IMR-90 (cell line): ENCODE measurements at regions not wholly inside any gene's neighbourhood (a gene's known extent, or its start where the extent isn't known, plus 50 kb on each side); places are given as distances from the start of the nearest gene placed in this dataset.

Source experiments
- ATAC-seq: fragments of 200-7000 bp; cut with Tn5 transposase; 2 replicates; pipeline ENCODE4 v1.9.1; 2020; ENCODE audit warnings: low read depth, mild to moderate bottlenecking, moderate library complexity
- BruUV-seq: library from RNA; stranded (reverse); fragments of 400-500 nt; replicated peaks from 2 replicates; lab custom pipeline; 2021; lab: Mats Ljungman, UMichigan
- CTCF ChIA-PET: fragments of 300-600 bp; formaldehyde crosslinking; extraction: SDS; loops from one replicate; lab custom pipeline; 2021; ENCODE audit warnings: antibody characterized with exemption; lab: Yijun Ruan, JAX
- POLR2A ChIA-PET: fragments of 300-600 bp; sonication (Branson Sonifier 250); formaldehyde crosslinking; loops from one replicate; lab custom pipeline; 2022; ENCODE audit warnings: antibody characterized with exemption; ENCODE audit not compliant: unreplicated experiment; lab: Charles Lee
- DNase-seq: peaks from one replicate; pipeline ENCODE4 v3.0.0; 2013
- H2AFZ ChIP-seq: replicated peaks from 2 replicates; pipeline ENCODE3; 2013; ENCODE audit warnings: low read length, mild to moderate bottlenecking; ENCODE audit not compliant: poor library complexity
- H2AK5ac ChIP-seq: 2 replicates; pipeline ENCODE4 v1.6.1; 2013; ENCODE audit warnings: low read depth, low read length, inconsistent platforms
- H2AK9ac ChIP-seq: replicated peaks from 2 replicates; pipeline ENCODE3; 2013; ENCODE audit warnings: mild to moderate bottlenecking, low read depth, low read length, moderate library complexity; ENCODE audit not compliant: poor library complexity
- H2BK120ac ChIP-seq: 2 replicates; pipeline ENCODE4 v1.6.1; 2013; ENCODE audit warnings: low read depth, low read length, inconsistent platforms
- H2BK15ac ChIP-seq: 3 replicates; pipeline ENCODE4 v1.6.1; 2013; ENCODE audit warnings: low read depth, low read length, inconsistent platforms
- H2BK20ac ChIP-seq: 2 replicates; pipeline ENCODE4 v1.6.1; 2013; ENCODE audit warnings: low read depth, mild to moderate bottlenecking, inconsistent platforms, low read length, moderate library complexity
- H2BK5ac ChIP-seq: 2 replicates; pipeline ENCODE4 v1.6.1; 2013; ENCODE audit warnings: mild to moderate bottlenecking, low read depth, low read length, inconsistent platforms; ENCODE audit not compliant: poor library complexity, severe bottlenecking
- H3K14ac ChIP-seq: replicated peaks from 2 replicates; pipeline ENCODE4 v1.6.1; 2013; ENCODE audit warnings: low read depth, low read length, inconsistent platforms
- H3K18ac ChIP-seq: 2 replicates; pipeline ENCODE4 v1.6.1; 2013; ENCODE audit warnings: low read depth, low read length, control low read depth
- H3K23ac ChIP-seq: 2 replicates; pipeline ENCODE4 v1.6.1; 2013; ENCODE audit warnings: low read depth, low read length, inconsistent platforms
- H3K27ac ChIP-seq: 2 replicates; pipeline ENCODE4 v1.5.1; 2013; ENCODE audit warnings: mild to moderate bottlenecking, control low read depth, low read length; ENCODE audit not compliant: insufficient read depth
- H3K27me3 ChIP-seq: 2 replicates; pipeline ENCODE4 v1.6.1; 2013; ENCODE audit warnings: low read length; ENCODE audit not compliant: control insufficient read depth, insufficient read depth
- H3K36me3 ChIP-seq: 2 replicates; pipeline ENCODE4 v1.6.1; 2013; ENCODE audit warnings: low read length, mixed read lengths; ENCODE audit not compliant: control insufficient read depth, insufficient read depth
- H3K4ac ChIP-seq: 2 replicates; pipeline ENCODE4 v1.6.1; 2013; ENCODE audit warnings: low read depth, low read length, inconsistent platforms
- H3K4me1 ChIP-seq: 2 replicates; pipeline ENCODE4 v1.6.1; 2013; ENCODE audit warnings: low read length, mixed read lengths; ENCODE audit not compliant: control insufficient read depth, insufficient read depth
- H3K4me2 ChIP-seq: 2 replicates; pipeline ENCODE4 v1.6.1; 2013; ENCODE audit warnings: low read depth, mild to moderate bottlenecking, control low read depth, low read length, moderate library complexity
- H3K4me3 ChIP-seq: 2 replicates; pipeline ENCODE4 v1.5.1; 2013; ENCODE audit warnings: low read depth, mild to moderate bottlenecking, control low read depth, low read length, moderate library complexity; ENCODE audit not compliant: insufficient read depth
- H3K56ac ChIP-seq: 2 replicates; pipeline ENCODE4 v1.6.1; 2013; ENCODE audit warnings: low read length, inconsistent platforms; ENCODE audit not compliant: insufficient read depth; ENCODE audit errors: extremely low read depth
- H3K79me1 ChIP-seq, 2 experiments: 2 replicates each; pipeline ENCODE4 v1.6.1; 2013; ENCODE audit warnings: low read length in 2 of 2, inconsistent platforms in 1 of 2, low read depth in 1 of 2
- H3K9ac ChIP-seq: 2 replicates; pipeline ENCODE4 v1.6.1; 2013; ENCODE audit warnings: low read depth, low read length, control low read depth
- H3K9me1 ChIP-seq: 2 replicates; pipeline ENCODE4 v1.6.1; 2013; ENCODE audit warnings: low read length, inconsistent platforms; ENCODE audit not compliant: insufficient read depth
- H3K9me3 ChIP-seq: 2 replicates; pipeline ENCODE4 v1.6.1; 2013; ENCODE audit warnings: low read length; ENCODE audit not compliant: control insufficient read depth, insufficient read depth
- H4K20me1 ChIP-seq: 2 replicates; pipeline ENCODE4 v1.6.1; 2013; ENCODE audit warnings: low read length, inconsistent platforms; ENCODE audit not compliant: insufficient read depth
- H4K5ac ChIP-seq: 2 replicates; pipeline ENCODE4 v1.6.1; 2013; ENCODE audit warnings: mild to moderate bottlenecking, low read depth, low read length, control low read depth
- H4K8ac ChIP-seq, 2 experiments: 2 replicates each; pipeline ENCODE4 v1.6.1; 2013; ENCODE audit warnings: low read depth in 2 of 2, low read length in 2 of 2, control low read depth in 1 of 2, inconsistent platforms in 1 of 2
- H4K91ac ChIP-seq: 2 replicates; pipeline ENCODE4 v1.6.1; 2013; ENCODE audit warnings: low read depth, low read length, inconsistent platforms; ENCODE audit not compliant: insufficient read depth
- BHLHE40 ChIP-seq: fragments of 150-350 bp; IDR thresholded peaks from 2 replicates; pipeline ENCODE4 v1.6.1; 2016; ENCODE audit warnings: mild to moderate bottlenecking, low read depth, low read length
- CEBPB ChIP-seq: IDR thresholded peaks from 2 replicates; pipeline ENCODE4 v1.6.1; 2012; ENCODE audit warnings: low read depth, low read length, improper control_type of control experiment
- CHD1 ChIP-seq: IDR thresholded peaks from 2 replicates; pipeline ENCODE4 v1.6.1; 2012; ENCODE audit warnings: low read depth, low read length, improper control_type of control experiment
- FOS ChIP-seq: fragments of 150-350 bp; IDR thresholded peaks from 2 replicates; pipeline ENCODE4 v1.6.1; 2016; ENCODE audit warnings: low read depth, low read length
- MAZ ChIP-seq: IDR thresholded peaks from 2 replicates; pipeline ENCODE4 v1.6.1; 2012; ENCODE audit warnings: low read depth, mild to moderate bottlenecking, low read length, improper control_type of control experiment, moderate library complexity, borderline replicate concordance
- MXI1 ChIP-seq: IDR thresholded peaks from 2 replicates; pipeline ENCODE4 v1.6.1; 2012; ENCODE audit warnings: low read depth, mild to moderate bottlenecking, low read length, moderate library complexity, borderline replicate concordance
- POLR2A ChIP-seq: IDR thresholded peaks from 2 replicates; pipeline ENCODE4 v1.6.1; 2012; ENCODE audit warnings: mild to moderate bottlenecking, low read depth, low read length
- RAD21 ChIP-seq: IDR thresholded peaks from 2 replicates; pipeline ENCODE4 v1.6.1; 2012; ENCODE audit warnings: low read length, improper control_type of control experiment
- RCOR1 ChIP-seq: IDR thresholded peaks from 2 replicates; pipeline ENCODE4 v1.6.1; 2012; ENCODE audit warnings: mild to moderate bottlenecking, low read length, improper control_type of control experiment; ENCODE audit not compliant: insufficient replicate concordance
- SMC3 ChIP-seq: fragments of 150-350 bp; IDR thresholded peaks from 2 replicates; pipeline ENCODE4 v1.6.1; 2016; ENCODE audit warnings: low read depth, mild to moderate bottlenecking, antibody characterized with exemption, low read length, moderate library complexity
- WGBS, 2 experiments: methylation state at CpG; one replicate each; pipeline versions ENCODE4 v1.1.5 to v1.1.7; 2013; ENCODE audit warnings: missing lambda C conversion rate in 2 of 2; ENCODE audit not compliant: insufficient read length in 1 of 2; ENCODE audit errors: extremely low coverage in 2 of 2; 5-methylcytosine and 5-hydroxymethylcytosine counted together
- dilution Hi-C: fragments of 300-500 bp; cut with HindIII; formaldehyde crosslinking; loops from one replicate; pipeline ENCODE4 v1.14.3; 2018; ENCODE audit warnings: low sequenced_read_pairs; ENCODE audit not compliant: unreplicated experiment
- in situ Hi-C: fragments of 300-500 bp; cut with MboI; formaldehyde crosslinking; loops from 3 replicates; pipeline ENCODE4 v1.14.3; 2019; ENCODE audit warnings: low sequenced_read_pairs, inconsistent platforms, mixed read lengths
- intact Hi-C: fragments of 100-400 bp; cut with micrococcal nuclease; formaldehyde crosslinking; loops from 2 replicates; pipeline ENCODE4 v1.10.0; 2022
- TF ChIP-seq, protein P1 (sequence below): fragments of 150-350 bp; IDR thresholded peaks from 2 replicates; pipeline ENCODE4 v1.6.1; 2017; ENCODE audit warnings: mild to moderate bottlenecking, antibody characterized with exemption, low read length, low read depth
- TF ChIP-seq, protein P2 (sequence below): fragments of 150-350 bp; IDR thresholded peaks from 2 replicates; pipeline ENCODE4 v1.6.1; 2016; ENCODE audit warnings: low read depth, mild to moderate bottlenecking, low read length, moderate library complexity, borderline replicate concordance
- TF ChIP-seq, protein P3 (sequence below): conservative IDR thresholded peaks from 2 replicates; pipeline ENCODE4 v1.5.1; 2012; ENCODE audit warnings: mild to moderate bottlenecking, low read depth, low read length, improper control_type of control experiment

- no peaks in the 10 kb centered on the region for H3K36me3 ChIP-seq
- H3K4ac ChIP-seq, result no peak overlapping the region
- H3K4me2 ChIP-seq, result no peak overlapping the region
- POLR2A ChIA-PET, result no interaction called here
- ATAC-seq (no peak), DNase-seq (no peak)
- H3K4me1 ChIP-seq, result peaks cover 4% of the 10 kb centered on the region; the same call in 1 of the 2 replicates
- intact Hi-C loops (no loop called here), in situ Hi-C loops (no loop called here), dilution Hi-C loops (no loop called here)
- no peaks in the 10 kb centered on the region for H3K27me3 ChIP-seq
- H2AK5ac ChIP-seq, result no peak overlapping the region
- H3K56ac ChIP-seq, result no peak overlapping the region
- no peak overlapping the region for H2BK120ac ChIP-seq
- no peak overlapping the region for H4K91ac ChIP-seq
- no peak overlapping the region for H3K27ac ChIP-seq
- H4K20me1 ChIP-seq, result no peaks in the 10 kb centered on the region
- TF ChIP-seq SMC3, result no peak
- no peak for TF ChIP-seq BHLHE40
- no peak for TF ChIP-seq MXI1
- no peak for TF ChIP-seq FOS
- TF ChIP-seq CHD1, result no peak
- TF ChIP-seq MAZ, result no peak
- TF ChIP-seq, protein P1, sequence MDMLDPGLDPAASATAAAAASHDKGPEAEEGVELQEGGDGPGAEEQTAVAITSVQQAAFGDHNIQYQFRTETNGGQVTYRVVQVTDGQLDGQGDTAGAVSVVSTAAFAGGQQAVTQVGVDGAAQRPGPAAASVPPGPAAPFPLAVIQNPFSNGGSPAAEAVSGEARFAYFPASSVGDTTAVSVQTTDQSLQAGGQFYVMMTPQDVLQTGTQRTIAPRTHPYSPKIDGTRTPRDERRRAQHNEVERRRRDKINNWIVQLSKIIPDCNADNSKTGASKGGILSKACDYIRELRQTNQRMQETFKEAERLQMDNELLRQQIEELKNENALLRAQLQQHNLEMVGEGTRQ, result no peak
- no peak for TF ChIP-seq POLR2A
- no peak for TF ChIP-seq CEBPB
- no peak for TF ChIP-seq RCOR1
- TF ChIP-seq, protein P2, sequence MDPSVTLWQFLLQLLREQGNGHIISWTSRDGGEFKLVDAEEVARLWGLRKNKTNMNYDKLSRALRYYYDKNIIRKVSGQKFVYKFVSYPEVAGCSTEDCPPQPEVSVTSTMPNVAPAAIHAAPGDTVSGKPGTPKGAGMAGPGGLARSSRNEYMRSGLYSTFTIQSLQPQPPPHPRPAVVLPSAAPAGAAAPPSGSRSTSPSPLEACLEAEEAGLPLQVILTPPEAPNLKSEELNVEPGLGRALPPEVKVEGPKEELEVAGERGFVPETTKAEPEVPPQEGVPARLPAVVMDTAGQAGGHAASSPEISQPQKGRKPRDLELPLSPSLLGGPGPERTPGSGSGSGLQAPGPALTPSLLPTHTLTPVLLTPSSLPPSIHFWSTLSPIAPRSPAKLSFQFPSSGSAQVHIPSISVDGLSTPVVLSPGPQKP, result no peak
- no peak for TF ChIP-seq RAD21
- TF ChIP-seq, protein P3, sequence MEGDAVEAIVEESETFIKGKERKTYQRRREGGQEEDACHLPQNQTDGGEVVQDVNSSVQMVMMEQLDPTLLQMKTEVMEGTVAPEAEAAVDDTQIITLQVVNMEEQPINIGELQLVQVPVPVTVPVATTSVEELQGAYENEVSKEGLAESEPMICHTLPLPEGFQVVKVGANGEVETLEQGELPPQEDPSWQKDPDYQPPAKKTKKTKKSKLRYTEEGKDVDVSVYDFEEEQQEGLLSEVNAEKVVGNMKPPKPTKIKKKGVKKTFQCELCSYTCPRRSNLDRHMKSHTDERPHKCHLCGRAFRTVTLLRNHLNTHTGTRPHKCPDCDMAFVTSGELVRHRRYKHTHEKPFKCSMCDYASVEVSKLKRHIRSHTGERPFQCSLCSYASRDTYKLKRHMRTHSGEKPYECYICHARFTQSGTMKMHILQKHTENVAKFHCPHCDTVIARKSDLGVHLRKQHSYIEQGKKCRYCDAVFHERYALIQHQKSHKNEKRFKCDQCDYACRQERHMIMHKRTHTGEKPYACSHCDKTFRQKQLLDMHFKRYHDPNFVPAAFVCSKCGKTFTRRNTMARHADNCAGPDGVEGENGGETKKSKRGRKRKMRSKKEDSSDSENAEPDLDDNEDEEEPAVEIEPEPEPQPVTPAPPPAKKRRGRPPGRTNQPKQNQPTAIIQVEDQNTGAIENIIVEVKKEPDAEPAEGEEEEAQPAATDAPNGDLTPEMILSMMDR, result no peak
- no peak overlapping the region for H2BK20ac ChIP-seq
- H3K79me1 ChIP-seq, result no peaks in the 10 kb centered on the region
- H4K5ac ChIP-seq, result no peak overlapping the region
- H3K9me1 ChIP-seq, result peaks cover 5% of the 10 kb centered on the region; the same call in 1 of the 2 replicates
- H2BK15ac ChIP-seq, result no peak overlapping the region
- no TSS peak for BruUV-seq
- WGBS, 2 experiments, result no CpG with 5 or more reads among the region's 2 CpGs
- H3K9me3 ChIP-seq, result no peaks in the 10 kb centered on the region; the same call in 1 of the 2 replicates
- no peak overlapping the region for H2AK9ac ChIP-seq
- CTCF ChIA-PET, result no interaction called here
- H3K9ac ChIP-seq, result no peak overlapping the region
- H2AFZ ChIP-seq, result no peak overlapping the region
- H3K4me3 ChIP-seq, result no peak overlapping the region
- H3K14ac ChIP-seq, result no peak overlapping the region
- H2BK5ac ChIP-seq, result no peak overlapping the region
- no peak overlapping the region for H3K23ac ChIP-seq
- no peak overlapping the region for H3K18ac ChIP-seq
- no peak overlapping the region for H4K8ac ChIP-seq
These were observed 64.7 kb upstream of the ANKRD55 start for GRCh38 chr5:56297851-56298250.
